ENCODE measurements at regions not wholly inside any gene's neighbourhood (a gene's known extent, or its start where the extent isn't known, plus 50 kb on each side); places are given as distances from the start of the nearest gene placed in this dataset. TPM values are rescaled to one million over a fixed set of nuclear protein-coding genes. Genes with fewer than 3 reads are reported as not detected.
"Not testable (repeated sequence)": the region's sequence is repeated elsewhere in the genome, so short reads cannot be mapped to it uniquely, and the experiment has no call there.

DNA sequence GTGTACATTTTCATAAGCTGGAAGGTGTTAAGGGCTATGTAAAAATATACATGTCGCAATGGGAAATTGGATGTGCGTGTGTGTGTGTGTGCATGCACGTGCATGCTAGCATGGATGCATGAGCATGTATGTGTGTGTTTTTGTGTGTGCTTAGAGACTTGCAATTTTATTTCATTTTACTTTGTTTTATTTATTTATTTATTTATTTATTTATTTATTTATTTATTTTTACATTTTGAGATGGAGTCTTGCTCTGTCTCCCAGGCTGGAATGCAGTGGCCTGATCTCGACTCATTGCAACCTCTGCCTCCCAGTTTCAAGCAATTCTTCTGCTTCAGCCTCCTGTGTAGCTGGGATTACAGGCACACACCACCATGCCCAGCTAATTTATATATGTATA is 50.4 kb upstream of the CDH9 start:
- FAIRE-seq; H2BK12ac ChIP-seq (ENCODE audit: low read depth, low read length); H3K56ac ChIP-seq (replicated peaks; ENCODE audit: insufficient read length, low read depth, low read length); H3K4ac ChIP-seq (replicated peaks; ENCODE audit: insufficient read length, low read depth, low read length); H2BK5ac ChIP-seq (ENCODE audit: low read depth, low read length); H4K91ac ChIP-seq (replicated peaks; ENCODE audit: insufficient read length, low read length); H3K23me2 ChIP-seq (ENCODE audit: low read depth, low read length); H4K20me1 ChIP-seq (replicated peaks in 1 of 2; ENCODE audit: control insufficient read depth in 1 of 2, insufficient read depth in 2 of 2, low read length in 2 of 2); H2BK120ac ChIP-seq (replicated peaks; ENCODE audit: low read depth, low read length); H3K79me1 ChIP-seq (ENCODE audit: low read depth, low read length); H3K14ac ChIP-seq (ENCODE audit: insufficient read length); H3K4me3 ChIP-seq (ENCODE audit: extremely low read depth in 1 of 4, insufficient read depth in 2 of 4, low read depth in 3 of 4, low read length in 4 of 4); H3K27me3 ChIP-seq (replicated peaks in 1 of 4; ENCODE audit: control insufficient read depth in 3 of 4, extremely low read depth in 1 of 4, insufficient read depth in 3 of 4, low read length in 3 of 4); H3K79me2 ChIP-seq (ENCODE audit: control insufficient read depth in 1 of 2, insufficient read depth in 2 of 2, low read length in 2 of 2); H3K36me3 ChIP-seq (ENCODE audit: control insufficient read depth in 2 of 4, insufficient read depth in 4 of 4, low read length in 3 of 4); H4K5ac ChIP-seq (ENCODE audit: insufficient read length, low read depth, low read length); CTCF ChIA-PET (ENCODE audit: partially characterized antibody); H3K4me2 ChIP-seq (ENCODE audit: insufficient read depth in 1 of 2, low read depth in 2 of 2, low read length in 2 of 2); H2BK15ac ChIP-seq (ENCODE audit: low read length); H2BK20ac ChIP-seq (ENCODE audit: low read length); H3K27ac ChIP-seq (ENCODE audit: low read depth, low read length); H3K18ac ChIP-seq (ENCODE audit: extremely low read depth, low read length); H3K9ac ChIP-seq (replicated peaks in 1 of 4; ENCODE audit: extremely low read depth in 1 of 4, low read depth in 3 of 4, low read length in 3 of 4); H3K23ac ChIP-seq (ENCODE audit: insufficient read length); H3K4me1 ChIP-seq (replicated peaks in 1 of 4; ENCODE audit: control insufficient read depth in 3 of 4, insufficient read depth in 4 of 4, low read length in 3 of 4); H3K9me3 ChIP-seq (ENCODE audit: insufficient read depth in 2 of 2, low read depth in 1 of 2, low read length in 1 of 2); DNase-seq (ENCODE audit: low read depth in 1 of 2, low spot score in 2 of 2); H2AFZ ChIP-seq (ENCODE audit: low read length); POLR2A ChIA-PET (ENCODE audit: partially characterized antibody); H2AK5ac ChIP-seq (ENCODE audit: low read depth, low read length); H4K8ac ChIP-seq (ENCODE audit: extremely low read depth, insufficient read depth, low read length): not testable (repeated sequence)
- 97% methylated on average over 4 of the region's 4 CpGs; no CpG with 5 or more reads in 1 of the 2 experiments for WGBS, 2 experiments (ENCODE audit: extremely low coverage in 1 of 2, insufficient coverage in 1 of 2, insufficient read length in 1 of 2, insufficient replicate concordance in 2 of 2, low coverage in 1 of 2, low lambda C conversion rate in 2 of 2, missing lambda C conversion rate in 1 of 2)

Small RNAs in the stretch of these regions (small RNA-seq; reads per million reads assigned to genes)
- not detected for gene AC010385.1 (ENCODE audit: insufficient read depth)
- not detected for gene AC010385.3 (ENCODE audit: insufficient read depth)
- gene AC026421.1 (ENCODE audit: insufficient read depth): not detected
- gene AC114300.1 (ENCODE audit: insufficient read depth): not detected
- not detected for gene LSP1P3 (ENCODE audit: insufficient read depth)
- gene RF00425 (ENCODE audit: insufficient read depth): not detected
- gene RNU6-738P (ENCODE audit: insufficient read depth): not detected
- not detected for gene RNU6-909P (ENCODE audit: insufficient read depth)
- not detected for gene UBL5P1 (ENCODE audit: insufficient read depth)

Data from H1 (cell line).